Osteoblast (primary cell): ENCODE measurements at regions not wholly inside any gene's neighbourhood (a gene's known extent, or its start where the extent isn't known, plus 50 kb on each side); places are given as distances from the start of the nearest gene placed in this dataset.
"Not testable (repeated sequence)": the region's sequence is repeated elsewhere in the genome, so short reads cannot be mapped to it uniquely, and the experiment has no call there.

ENCODE experiments used
- DNase-seq: peaks from one replicate; pipeline ENCODE4 v3.0.0; 2011; ENCODE audit warnings: low spot score, mixed read lengths; ENCODE audit not compliant: insufficient read length; ENCODE audit errors: missing footprints
- H2AFZ ChIP-seq: 2 replicates; pipeline ENCODE4 v1.6.0; 2011; ENCODE audit warnings: mild to moderate bottlenecking, low read length
- H3K27ac ChIP-seq: 2 replicates; pipeline ENCODE4 v1.5.1; 2011; ENCODE audit warnings: mild to moderate bottlenecking, low read depth, low read length, moderate library complexity
- H3K27me3 ChIP-seq: 2 replicates; pipeline ENCODE4 v1.6.0; 2012; ENCODE audit warnings: mild to moderate bottlenecking, control low read depth, inconsistent platforms, low read length, moderate library complexity; ENCODE audit not compliant: insufficient read depth
- H3K36me3 ChIP-seq: 2 replicates; pipeline ENCODE4 v1.5.1; 2011; ENCODE audit warnings: mild to moderate bottlenecking, low read length, control low read depth, moderate library complexity; ENCODE audit not compliant: insufficient read depth
- H3K4me1 ChIP-seq: 2 replicates; pipeline ENCODE4 v1.5.1; 2011; ENCODE audit warnings: mild to moderate bottlenecking, low read length, control low read depth, moderate library complexity; ENCODE audit not compliant: insufficient read depth
- H3K4me2 ChIP-seq: 2 replicates; pipeline ENCODE4 v1.6.0; 2011; ENCODE audit warnings: mild to moderate bottlenecking, low read length; ENCODE audit not compliant: insufficient read depth
- H3K4me3 ChIP-seq: fragments of 200-600 bp; sonication (generic); 3 replicates; pipeline ENCODE4 v1.5.1; 2012; ENCODE audit warnings: mild to moderate bottlenecking, low read length, inconsistent platforms; ENCODE audit not compliant: insufficient read depth
- H3K79me2 ChIP-seq: 2 replicates; pipeline ENCODE4 v1.6.0; 2012; ENCODE audit warnings: mild to moderate bottlenecking, low read length, control low read depth, inconsistent platforms; ENCODE audit not compliant: insufficient read depth
- H3K9me3 ChIP-seq: 2 replicates; pipeline ENCODE4 v1.5.1; 2011; ENCODE audit warnings: low read depth, low read length, control low read depth
- H4K20me1 ChIP-seq: 2 replicates; pipeline ENCODE4 v1.6.0; 2012; ENCODE audit warnings: mild to moderate bottlenecking, low read length, control low read depth; ENCODE audit not compliant: insufficient read depth
- CTCF ChIP-seq: IDR thresholded peaks from 2 replicates; pipeline ENCODE4 v1.5.1; 2011; ENCODE audit warnings: mild to moderate bottlenecking, low read depth, low read length, moderate library complexity; ENCODE audit errors: extremely low read depth

GRCh38 chr6:12490351-12490903 lies 200.3 kb downstream of the EDN1 start:
- H3K79me2 ChIP-seq: no peaks in the 10 kb centered on the region
- peak overlapping the region; percentile 28 for H3K4me3 ChIP-seq
- H3K27me3 ChIP-seq: no peaks in the 10 kb centered on the region
- peaks cover 22% of the 10 kb centered on the region for H3K4me1 ChIP-seq
- H3K4me2 ChIP-seq: peak overlapping the region; percentile 68
- H3K27ac ChIP-seq: peak overlapping the region; percentile 90
- no peak for TF ChIP-seq CTCF
- no peaks in the 10 kb centered on the region for H3K36me3 ChIP-seq
- H4K20me1 ChIP-seq: no peaks in the 10 kb centered on the region
- H3K9me3 ChIP-seq: no peaks in the 10 kb centered on the region
- DNase-seq: peak; percentile 44
- H2AFZ ChIP-seq: peak overlapping the region; percentile 56

GRCh38 chr6:12490904-12491571 lies 200.9 kb downstream of the EDN1 start:
- H4K20me1 ChIP-seq: no peaks in the 10 kb centered on the region
- no peaks in the 10 kb centered on the region for H3K36me3 ChIP-seq
- peaks cover 22% of the 10 kb centered on the region for H3K4me1 ChIP-seq
- peak overlapping the region; percentile 90 for H3K27ac ChIP-seq
- H2AFZ ChIP-seq: peak overlapping the region; percentile 56
- H3K27me3 ChIP-seq: no peaks in the 10 kb centered on the region
- no peak for TF ChIP-seq CTCF
- H3K9me3 ChIP-seq: no peaks in the 10 kb centered on the region
- H3K79me2 ChIP-seq: no peaks in the 10 kb centered on the region
- peak; percentile 71 for DNase-seq
- peak overlapping the region; percentile 28 for H3K4me3 ChIP-seq
- peak overlapping the region; percentile 68 for H3K4me2 ChIP-seq

DNA sequence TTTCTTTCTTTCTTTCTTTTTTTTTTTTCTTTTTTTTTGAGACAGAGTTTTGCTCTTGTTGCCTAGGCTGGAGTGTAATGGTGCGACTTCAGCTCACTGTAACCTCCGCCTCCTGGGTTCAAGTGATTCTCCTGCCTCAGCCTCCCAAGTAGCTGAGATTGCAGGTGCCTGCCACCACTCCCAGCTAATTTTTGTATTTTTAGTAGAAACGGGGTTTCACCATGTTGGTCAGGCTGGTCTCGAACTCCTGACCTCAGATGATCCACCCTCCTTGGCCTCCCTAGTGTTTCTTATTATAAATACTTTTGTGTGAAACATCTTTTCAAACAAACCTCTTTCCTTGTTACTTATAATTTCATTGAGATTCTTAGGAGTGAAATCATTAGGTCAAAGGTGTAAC lies 202.8 kb downstream of the EDN1 start:
- H3K27me3 ChIP-seq, H4K20me1 ChIP-seq, H3K4me3 ChIP-seq, H3K79me2 ChIP-seq, H2AFZ ChIP-seq, H3K27ac ChIP-seq, H3K4me2 ChIP-seq, DNase-seq, H3K9me3 ChIP-seq, H3K36me3 ChIP-seq: not testable (repeated sequence)
- H3K4me1 ChIP-seq: peaks cover 22% of the 10 kb centered on the region

GRCh38 chr6:12493446-12493845 lies 203.3 kb downstream of the EDN1 start:
- no peak for DNase-seq
- no peaks in the 10 kb centered on the region for H4K20me1 ChIP-seq
- TF ChIP-seq CTCF: no peak
- no peaks in the 10 kb centered on the region for H3K79me2 ChIP-seq
- no peaks in the 10 kb centered on the region for H3K9me3 ChIP-seq
- H3K4me2 ChIP-seq: no peak overlapping the region
- no peak overlapping the region for H2AFZ ChIP-seq
- no peak overlapping the region for H3K4me3 ChIP-seq
- H3K36me3 ChIP-seq: no peaks in the 10 kb centered on the region
- H3K27me3 ChIP-seq: no peaks in the 10 kb centered on the region
- H3K4me1 ChIP-seq: peaks cover 22% of the 10 kb centered on the region
- no peak overlapping the region for H3K27ac ChIP-seq
